Coronary artery (tissue), 2 donors: ENCODE measurements at regions not wholly inside any gene's neighbourhood (a gene's known extent, or its start where the extent isn't known, plus 50 kb on each side); places are given as distances from the start of the nearest gene placed in this dataset.

Experiments used
- DNase-seq: peaks from one replicate; pipeline ENCODE4 v3.0.0-alpha.2; 2017; ENCODE audit warnings: low spot score
- H3K27ac ChIP-seq, 2 donors: fragments of 200-600 bp; sonication (generic); one replicate each; pipeline ENCODE4 v1.5.1; 2016 to 2019
- H3K4me3 ChIP-seq: fragments of 200-600 bp; sonication (generic); 2 replicates; pipeline ENCODE4 v1.5.1; 2016; ENCODE audit warnings: mild to moderate bottlenecking, moderate library complexity
- TF ChIP-seq, protein P1 (sequence below): fragments of 200-600 bp; sonication (generic); IDR thresholded peaks from one replicate; pipeline ENCODE4 v1.5.1; 2019; ENCODE audit warnings: antibody characterized with exemption

DNA sequence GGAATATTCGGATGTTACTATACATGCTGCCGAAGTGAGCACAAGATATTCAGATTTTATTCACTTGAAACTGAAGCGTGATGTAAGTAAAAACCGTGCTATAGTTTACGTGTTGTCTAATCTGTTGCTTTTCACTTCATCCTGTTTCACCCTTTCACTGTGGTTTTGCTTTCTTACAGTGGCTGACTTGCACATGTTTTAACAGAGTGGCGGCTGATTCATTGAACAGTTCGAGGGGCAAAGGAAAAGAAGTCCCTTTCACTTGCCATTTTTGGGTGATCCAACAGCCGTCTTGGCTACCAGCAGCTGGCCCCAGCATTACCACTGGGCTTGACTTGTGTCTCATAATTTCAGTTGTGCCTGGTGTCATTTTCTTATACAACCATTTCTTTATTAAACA is 134.0 kb downstream of the IRX1 start:
- Histone ChIP-seq H3K27ac (no peak overlapping the region), H3K4me3 (no peak overlapping the region)
- DNase-seq: no peak
- TF ChIP-seq, protein P1, sequence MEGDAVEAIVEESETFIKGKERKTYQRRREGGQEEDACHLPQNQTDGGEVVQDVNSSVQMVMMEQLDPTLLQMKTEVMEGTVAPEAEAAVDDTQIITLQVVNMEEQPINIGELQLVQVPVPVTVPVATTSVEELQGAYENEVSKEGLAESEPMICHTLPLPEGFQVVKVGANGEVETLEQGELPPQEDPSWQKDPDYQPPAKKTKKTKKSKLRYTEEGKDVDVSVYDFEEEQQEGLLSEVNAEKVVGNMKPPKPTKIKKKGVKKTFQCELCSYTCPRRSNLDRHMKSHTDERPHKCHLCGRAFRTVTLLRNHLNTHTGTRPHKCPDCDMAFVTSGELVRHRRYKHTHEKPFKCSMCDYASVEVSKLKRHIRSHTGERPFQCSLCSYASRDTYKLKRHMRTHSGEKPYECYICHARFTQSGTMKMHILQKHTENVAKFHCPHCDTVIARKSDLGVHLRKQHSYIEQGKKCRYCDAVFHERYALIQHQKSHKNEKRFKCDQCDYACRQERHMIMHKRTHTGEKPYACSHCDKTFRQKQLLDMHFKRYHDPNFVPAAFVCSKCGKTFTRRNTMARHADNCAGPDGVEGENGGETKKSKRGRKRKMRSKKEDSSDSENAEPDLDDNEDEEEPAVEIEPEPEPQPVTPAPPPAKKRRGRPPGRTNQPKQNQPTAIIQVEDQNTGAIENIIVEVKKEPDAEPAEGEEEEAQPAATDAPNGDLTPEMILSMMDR: no peak

DNA sequence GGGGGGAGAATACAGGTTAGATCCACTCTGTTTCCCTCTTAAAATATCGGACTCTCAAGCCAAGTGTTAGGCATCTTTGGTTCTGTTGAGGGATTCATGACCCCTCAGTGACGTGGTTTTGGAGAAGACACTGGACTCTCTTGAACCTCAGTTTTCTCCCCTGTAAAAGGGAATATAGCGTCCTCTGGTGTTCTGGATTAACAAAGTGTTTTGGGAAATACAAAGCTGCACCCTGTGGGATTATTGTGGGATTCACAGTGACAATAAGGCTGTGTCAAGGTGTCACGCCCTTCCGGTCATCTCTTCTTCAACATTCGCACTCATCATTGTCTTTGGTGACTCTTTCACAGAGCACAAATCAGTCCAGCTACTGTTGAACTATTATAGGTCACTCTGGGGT is 139.0 kb downstream of the IRX1 start:
- no peak overlapping the region for H3K4me3 ChIP-seq
- H3K27ac ChIP-seq: no peak overlapping the region
- no peak for DNase-seq
- TF ChIP-seq, protein P1: no peak

DNA sequence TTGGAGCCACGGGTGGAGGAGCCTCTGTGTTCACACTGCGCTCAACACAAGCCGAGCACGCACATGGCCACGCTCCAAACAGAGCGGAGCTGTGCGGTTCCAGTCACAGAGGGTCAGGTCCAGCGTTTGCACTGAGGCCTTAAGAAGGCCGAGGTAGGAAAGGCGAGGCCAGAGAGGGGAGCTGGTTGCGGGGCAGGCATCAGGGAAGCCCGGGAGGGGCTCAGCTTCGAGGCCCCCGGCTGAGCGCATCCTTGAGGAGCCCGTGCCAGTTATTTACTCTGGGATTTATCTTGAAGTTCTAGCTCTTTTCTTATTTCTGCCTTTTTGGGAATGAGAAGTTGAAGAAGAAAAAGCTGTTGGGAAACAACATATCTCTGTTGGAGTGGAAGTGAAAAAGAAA is 140.8 kb downstream of the IRX1 start:
- no peak overlapping the region for H3K4me3 ChIP-seq
- TF ChIP-seq, protein P1: no peak
- H3K27ac ChIP-seq: no peak overlapping the region
- no peak for DNase-seq

DNA sequence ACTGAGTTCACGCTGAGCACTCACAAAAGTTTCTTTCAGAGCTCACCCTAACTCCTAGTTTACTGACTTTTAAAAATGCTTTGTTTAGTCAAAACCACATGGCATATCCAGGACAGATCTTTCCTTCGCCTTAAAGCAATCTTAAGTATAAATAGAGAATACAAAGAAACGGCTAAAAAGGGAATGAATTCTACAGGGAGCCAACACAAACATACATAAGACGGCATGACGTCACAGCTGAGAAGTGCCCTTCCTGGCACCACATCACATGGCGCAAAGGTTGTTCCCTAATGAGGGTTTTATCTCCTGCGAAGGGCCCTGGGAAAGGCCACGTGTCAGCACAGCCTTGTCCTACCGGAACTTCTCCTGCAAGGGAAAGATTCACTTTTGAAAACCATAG is 141.3 kb downstream of the IRX1 start:
- Histone ChIP-seq H3K27ac (no peak overlapping the region), H3K4me3 (no peak overlapping the region)
- DNase-seq: no peak
- TF ChIP-seq, protein P1: no peak

DNA sequence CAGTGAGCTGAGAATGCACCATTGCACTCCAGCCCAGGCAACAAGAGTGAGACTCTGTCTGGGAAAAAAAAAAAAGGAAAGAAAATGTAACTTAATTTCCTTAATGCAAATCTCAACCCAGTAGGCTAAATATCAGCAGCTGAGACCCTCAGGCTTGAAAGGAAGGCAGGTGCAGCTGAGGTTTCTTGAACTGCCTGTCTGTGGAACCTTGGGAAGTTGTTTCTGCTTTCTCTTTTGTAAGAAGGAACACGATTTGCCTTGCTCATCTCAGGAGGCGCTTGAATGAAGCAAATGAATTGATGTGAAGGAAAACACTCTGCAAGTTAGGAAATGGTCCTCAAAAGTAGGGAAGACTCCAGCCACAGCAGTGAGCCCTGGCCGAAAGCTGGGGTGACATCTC is 143.3 kb downstream of the IRX1 start:
- no peak for DNase-seq
- H3K27ac ChIP-seq: no peak overlapping the region
- H3K4me3 ChIP-seq: no peak overlapping the region
- TF ChIP-seq, protein P1: no peak

DNA sequence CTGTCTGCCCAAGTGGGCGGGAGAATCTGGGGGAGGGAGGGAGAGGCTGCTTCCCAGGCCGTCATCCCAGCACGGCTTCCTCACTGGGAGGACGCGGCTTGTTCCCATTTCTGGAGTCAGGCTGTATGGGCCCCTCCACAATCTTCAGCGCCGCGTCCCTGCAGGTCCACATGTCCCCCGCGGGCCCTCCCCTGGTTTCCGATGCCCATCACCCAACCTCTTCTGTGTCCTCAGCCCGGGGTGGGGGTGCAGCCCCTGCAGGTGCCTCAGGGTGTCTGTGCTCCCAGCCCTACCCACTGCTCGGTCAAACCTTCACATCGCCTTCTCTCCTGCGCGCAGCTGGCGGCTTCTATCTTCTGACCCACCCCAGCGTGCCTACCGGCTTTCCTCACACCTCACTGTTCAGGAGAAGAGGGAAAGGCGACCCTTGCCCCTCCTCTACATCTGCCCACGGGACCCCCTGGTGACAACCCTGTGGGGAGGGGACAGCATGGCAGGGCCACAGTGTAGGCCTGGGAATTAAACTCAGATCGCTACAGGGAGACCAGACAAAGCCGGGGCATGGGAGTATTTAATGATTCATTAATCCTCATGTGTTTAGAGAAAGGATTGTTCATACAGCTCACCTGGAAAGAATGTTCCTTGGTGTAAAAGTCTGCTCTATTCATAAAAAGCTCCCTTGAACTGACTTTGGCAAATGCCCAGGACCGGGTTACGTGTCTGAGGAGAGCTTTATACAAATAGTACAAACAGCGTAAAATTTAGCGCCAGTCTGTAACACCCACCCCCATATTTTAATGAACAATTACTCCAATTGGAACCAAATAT is 145.1 kb downstream of the IRX1 start:
- no peak overlapping the region for H3K4me3 ChIP-seq
- no peak overlapping the region for H3K27ac ChIP-seq
- DNase-seq: no peak
- TF ChIP-seq, protein P1: no peak

DNA sequence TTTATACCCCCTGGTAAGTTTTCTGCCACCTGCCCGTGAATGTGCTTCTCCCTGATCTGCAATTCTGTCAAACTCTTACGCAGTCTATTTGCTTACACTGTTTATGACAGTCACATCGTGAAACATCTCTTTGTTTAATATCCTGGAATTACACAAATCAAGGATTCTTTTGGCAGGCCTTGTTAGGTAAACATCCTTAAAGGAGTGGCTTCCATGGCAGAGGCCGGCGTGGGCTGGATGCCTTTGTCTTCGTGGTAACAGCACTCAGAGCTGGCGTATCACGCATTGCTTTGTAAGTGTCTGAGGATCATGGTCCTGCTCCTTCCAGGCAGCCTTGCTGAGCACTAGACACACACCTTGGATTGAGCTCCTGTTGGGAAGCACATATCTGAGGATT is 145.7 kb downstream of the IRX1 start:
- TF ChIP-seq, protein P1: no peak
- DNase-seq: no peak

More for the DNA sequence above, 145.7 kb downstream of the IRX1 start:
- Histone ChIP-seq H3K27ac (no peak overlapping the region), H3K4me3 (no peak overlapping the region)
